GM12878 (cell line): ENCODE measurements at regions not wholly inside any gene's neighbourhood (a gene's known extent, or its start where the extent isn't known, plus 50 kb on each side); places are given as distances from the start of the nearest gene placed in this dataset.

Experiments
- ATAC-seq: fragments of 200-7000 bp; cut with Tn5 transposase; 3 replicates; pipeline ENCODE4 v1.9.1; 2020; ENCODE audit warnings: mild to moderate bottlenecking, moderate library complexity
- BruUV-seq: library from RNA; stranded (reverse); fragments of 400-500 nt; replicated peaks from 2 replicates; lab custom pipeline; 2021; lab: Mats Ljungman, UMichigan
- CTCF ChIA-PET: fragments of 300-600 bp; sonication (Branson Sonifier 250); formaldehyde crosslinking; extraction: SDS; loops from one replicate; lab custom pipeline; 2021; ENCODE audit warnings: inconsistent platforms; lab: Yijun Ruan, JAX
- POLR2A ChIA-PET: fragments of 350-600 bp; formaldehyde crosslinking; extraction: SDS; loops from one replicate; lab custom pipeline; 2021; ENCODE audit warnings: inconsistent platforms; lab: Charles Lee
- RAD21 ChIA-PET: fragments of 300-600 bp; sonication (Branson Sonifier 250); formaldehyde crosslinking; loops from one replicate; lab custom pipeline; 2023; ENCODE audit warnings: antibody characterized with exemption; ENCODE audit not compliant: unreplicated experiment; lab: Charles Lee
- SMC1A ChIA-PET: fragments of 300-600 bp; sonication (Branson Sonifier 250); formaldehyde crosslinking; loops from one replicate; lab custom pipeline; 2023; ENCODE audit not compliant: unreplicated experiment, uncharacterized antibody; lab: Charles Lee
- DNase-seq: peaks from one replicate; pipeline ENCODE4 v3.0.0-alpha.2; 2011; ENCODE audit warnings: low read depth, low spot score
- FAIRE-seq: peaks from 3 replicates; lab custom pipeline; 2011; peaks lifted over from hg19 to GRCh38; lab: Jason Lieb, UNC
- H2AFZ ChIP-seq: 2 replicates; pipeline ENCODE4 v1.6.0; 2011; ENCODE audit warnings: low read depth, low read length, control low read depth; ENCODE audit not compliant: control insufficient read depth
- H3K27ac ChIP-seq: 2 replicates; pipeline ENCODE4 v1.5.1; 2011; ENCODE audit warnings: control low read depth; ENCODE audit not compliant: control insufficient read depth, insufficient read depth
- H3K27me3 ChIP-seq, 2 experiments: replicated peaks in 1 of 2; 2 replicates each; pipeline versions ENCODE4 v1.6.0 to v1.6.1; 2011; ENCODE audit warnings: low read length in 1 of 2; ENCODE audit not compliant: control insufficient read depth in 2 of 2, insufficient read depth in 2 of 2
- H3K36me3 ChIP-seq, 2 experiments: 2 replicates each; pipeline ENCODE4 v1.5.1; 2011; ENCODE audit warnings: low read length in 1 of 2; ENCODE audit not compliant: control insufficient read depth in 2 of 2, insufficient read depth in 2 of 2
- H3K4me1 ChIP-seq: 2 replicates; pipeline ENCODE4 v1.6.1; 2011; ENCODE audit warnings: mild to moderate bottlenecking, low read length, moderate library complexity, mixed read lengths; ENCODE audit not compliant: control insufficient read depth, insufficient read depth
- H3K4me2 ChIP-seq: 2 replicates; pipeline ENCODE4 v1.6.0; 2011; ENCODE audit warnings: control low read depth; ENCODE audit not compliant: control insufficient read depth, insufficient read depth
- H3K4me3 ChIP-seq: fragments of 200-600 bp; sonication (generic); 2 replicates; pipeline ENCODE4 v1.5.1; 2016
- H3K79me2 ChIP-seq: 2 replicates; pipeline ENCODE4 v1.6.0; 2011; ENCODE audit warnings: low read length; ENCODE audit not compliant: control insufficient read depth, insufficient read depth
- H3K9ac ChIP-seq: 2 replicates; pipeline ENCODE4 v1.8.0; 2011; ENCODE audit warnings: low read length, control low read depth, mixed read lengths; ENCODE audit not compliant: control insufficient read depth, insufficient read depth
- H3K9me3 ChIP-seq: replicated peaks from 3 replicates; pipeline ENCODE4 v1.5.1; 2011; ENCODE audit warnings: mild to moderate bottlenecking, low read length; ENCODE audit not compliant: control insufficient read depth, insufficient read depth
- H4K20me1 ChIP-seq: 2 replicates; pipeline ENCODE4 v1.6.0; 2011; ENCODE audit not compliant: control insufficient read depth, insufficient read depth
- BCL11A ChIP-seq: IDR thresholded peaks from 2 replicates; pipeline ENCODE4 v1.6.1; 2011; ENCODE audit warnings: low read depth, low read length
- CHD2 ChIP-seq: IDR thresholded peaks from 2 replicates; pipeline ENCODE4 v1.6.1; 2011; ENCODE audit warnings: low read depth, low read length, improper control_type of control experiment, borderline replicate concordance
- MLLT1 ChIP-seq: fragments of 450-650 bp; IDR thresholded peaks from 2 replicates; pipeline ENCODE4 v1.6.1; 2016; ENCODE audit warnings: mild to moderate bottlenecking
- NBN ChIP-seq: fragments of 450-650 bp; IDR thresholded peaks from 2 replicates; pipeline ENCODE4 v1.6.1; 2016
- NFIC ChIP-seq: IDR thresholded peaks from 2 replicates; pipeline ENCODE4 v1.6.1; 2012; ENCODE audit warnings: low read depth, mild to moderate bottlenecking, inconsistent platforms, low read length, moderate library complexity
- PML ChIP-seq: IDR thresholded peaks from 2 replicates; pipeline ENCODE4 v1.6.1; 2012; ENCODE audit warnings: low read length, inconsistent platforms
- SMAD1 ChIP-seq: fragments of 450-650 bp; IDR thresholded peaks from 2 replicates; pipeline ENCODE4 v1.6.1; 2018; ENCODE audit warnings: mild to moderate bottlenecking, low read depth; ENCODE audit not compliant: partially characterized antibody
- TCF7 ChIP-seq: IDR thresholded peaks from 2 replicates; pipeline ENCODE4 v1.6.1; 2014; ENCODE audit warnings: antibody characterized with exemption, borderline replicate concordance
- USF1 ChIP-seq: IDR thresholded peaks from 2 replicates; pipeline ENCODE4 v1.6.1; 2011; ENCODE audit warnings: borderline replicate concordance, low read depth, mild to moderate bottlenecking, moderate library complexity, mixed read lengths, low read length; ENCODE audit not compliant: insufficient read depth; ENCODE audit errors: extremely low read length
- YY1 ChIP-seq: IDR thresholded peaks from 2 replicates; pipeline ENCODE4 v1.6.1; 2011; ENCODE audit warnings: low read depth, mild to moderate bottlenecking, low read length
- ZBTB11 ChIP-seq: fragments of 450-650 bp; formaldehyde crosslinking; IDR thresholded peaks from 2 replicates; pipeline ENCODE4 v1.5.0; 2022; ENCODE audit warnings: mild to moderate bottlenecking, missing genetic modification characterization
- WGBS: methylation state at CpG from one replicate; pipeline ENCODE4 v1.1.6; 2016; ENCODE audit warnings: low lambda C conversion rate; ENCODE audit not compliant: insufficient replicate concordance, insufficient coverage; ENCODE audit errors: missing lambda C conversion rate; 5-methylcytosine and 5-hydroxymethylcytosine counted together
- in situ Hi-C: fragments of 300-500 bp; cut with MboI; formaldehyde crosslinking; loops from 9 replicates; pipeline ENCODE4 v1.14.3; 2018; ENCODE audit warnings: mixed read lengths
- intact Hi-C: fragments of 100-400 bp; cut with micrococcal nuclease; formaldehyde crosslinking; loops from one replicate; pipeline ENCODE4 v1.14.2; 2022; ENCODE audit not compliant: unreplicated experiment

GRCh38 chr14:32021341-32021740 is 55.8 kb upstream of the ARHGAP5 start:
- H3K9ac ChIP-seq: no peak overlapping the region
- ChIA-PET SMC1A (no interaction called here), RAD21 (no interaction called here), CTCF (no interaction called here)
- in situ Hi-C loops: no loop called here
- H3K79me2 ChIP-seq: no peaks in the 10 kb centered on the region
- ATAC-seq: no peak
- H2AFZ ChIP-seq: no peak overlapping the region
- no peaks in the 10 kb centered on the region for H3K27me3 ChIP-seq
- TF ChIP-seq TCF7 (no peak), MLLT1 (no peak), BCL11A (no peak)
- TF ChIP-seq, all 136 proteins: peak for 0
- FAIRE-seq (no peak), DNase-seq (no peak)
- no peaks in the 10 kb centered on the region; the same call in 2 of the 3 replicates for H3K9me3 ChIP-seq
- no peak overlapping the region for H3K27ac ChIP-seq
- H3K4me1 ChIP-seq: no peaks in the 10 kb centered on the region
- intact Hi-C loops: no loop called here
- POLR2A ChIA-PET: no interaction called here
- H3K36me3 ChIP-seq: no peaks in the 10 kb centered on the region
- BruUV-seq: no TSS peak
- H3K4me2 ChIP-seq: no peak overlapping the region
- H4K20me1 ChIP-seq: no peaks in the 10 kb centered on the region
- no peak overlapping the region for H3K4me3 ChIP-seq
- 62% methylated on average over 3 of the region's 3 CpGs for WGBS

GRCh38 chr14:32022525-32022924 is 54.6 kb upstream of the ARHGAP5 start:
- H3K27me3 ChIP-seq: no peaks in the 10 kb centered on the region
- no peak overlapping the region for H2AFZ ChIP-seq
- H3K9me3 ChIP-seq: no peaks in the 10 kb centered on the region; the same call in 2 of the 3 replicates
- no peaks in the 10 kb centered on the region for H3K79me2 ChIP-seq
- ATAC-seq (no peak), DNase-seq (no peak), FAIRE-seq (no peak)
- H3K4me3 ChIP-seq: no peak overlapping the region
- intact Hi-C loops (no loop called here), in situ Hi-C loops (no loop called here)
- ChIA-PET POLR2A (no interaction called here), SMC1A (interaction anchor here (1.5 kb wide), 1 partner anchor 80 kb away, joined by 3 read pairs; no protein-coding TSS in a partner anchor), CTCF (interaction anchor here (1.5 kb wide), 1 partner anchor 11 kb away, joined by 5 read pairs; no protein-coding TSS in a partner anchor), RAD21 (no interaction called here)
- BruUV-seq: no TSS peak
- no peak overlapping the region for H3K27ac ChIP-seq
- no peaks in the 10 kb centered on the region for H4K20me1 ChIP-seq
- no peak overlapping the region for H3K9ac ChIP-seq
- H3K4me2 ChIP-seq: no peak overlapping the region
- H3K36me3 ChIP-seq: no peaks in the 10 kb centered on the region
- WGBS: 11% methylated on average over 4 of the region's 4 CpGs
- H3K4me1 ChIP-seq: no peaks in the 10 kb centered on the region
- no peak for TF ChIP-seq NFIC
- no peak for TF ChIP-seq NBN
- no peak for TF ChIP-seq USF1
- no peak for TF ChIP-seq SMAD1
- no peak for TF ChIP-seq ZBTB11
- TF ChIP-seq CHD2: no peak
- TF ChIP-seq PML: no peak
- no peak for TF ChIP-seq YY1
